Renal cortical epithelial cell (primary cell): ENCODE measurements at regions not wholly inside any gene's neighbourhood (a gene's known extent, or its start where the extent isn't known, plus 50 kb on each side); places are given as distances from the start of the nearest gene placed in this dataset.
A peak's percentile ranks its signal among the peaks of the same experiment; 100 is the strongest.
"Not testable (repeated sequence)": the region's sequence is repeated elsewhere in the genome, so short reads cannot be mapped to it uniquely, and the experiment has no call there.

Experiments
- DNase-seq: peaks from one replicate; pipeline ENCODE4 v3.0.0-alpha.2; 2011; ENCODE audit warnings: low read depth

GRCh38 chr6:158881884-158882283, 62.7 kb upstream of the EZR start:
- not testable (repeated sequence) for DNase-seq

GRCh38 chr6:158881276-158881675, 62.1 kb upstream of the EZR start:
- DNase-seq: not testable (repeated sequence)

- no peak for DNase-seq
Measured at GRCh38 chr6:158879180-158879579, 60.0 kb upstream of the EZR start.

- DNase-seq: no peak
Measured at GRCh38 chr6:158877716-158878115, 58.5 kb upstream of the EZR start.

- DNase-seq: no peak
Measured at GRCh38 chr6:158876886-158877285, 57.7 kb upstream of the EZR start.

GRCh38 chr6:158870649-158870957, 51.4 kb upstream of the EZR start:
- DNase-seq: no peak

GRCh38 chr6:158869826-158870648, 50.9 kb upstream of the EZR start:
- peak; percentile 96 for DNase-seq

GRCh38 chr6:158868890-158869825, 50.0 kb upstream of the EZR start:
- DNase-seq: peak; percentile 86
